HT-29 (cell line): ENCODE measurements at regions not wholly inside any gene's neighbourhood (a gene's known extent, or its start where the extent isn't known, plus 50 kb on each side); places are given as distances from the start of the nearest gene placed in this dataset.

Source experiments
- DNase-seq: peaks from one replicate; pipeline ENCODE4 v3.0.0-alpha.2; 2015; ENCODE audit warnings: low spot score

DNA sequence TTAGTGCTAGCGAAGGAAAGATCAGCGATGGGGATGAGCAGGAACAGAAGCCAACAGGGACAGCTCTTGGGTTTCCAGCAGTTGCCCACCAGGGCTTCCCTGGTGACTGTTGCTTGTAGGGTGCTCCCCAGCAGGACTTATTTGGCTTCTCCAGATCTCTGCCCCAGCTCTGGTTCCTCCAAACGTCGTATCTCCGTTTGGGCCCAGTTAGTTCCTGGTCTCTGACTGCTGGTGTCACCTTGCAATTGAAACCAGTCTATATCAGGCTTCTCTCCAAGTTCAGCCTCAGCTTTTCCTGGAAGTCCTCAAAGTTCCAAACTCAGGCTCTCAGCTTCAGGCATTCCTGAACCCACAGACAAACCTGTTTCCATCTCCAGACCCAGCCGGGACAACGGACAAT lies 70.8 kb upstream of the NXT1 start:
- DNase-seq = no peak

DNA sequence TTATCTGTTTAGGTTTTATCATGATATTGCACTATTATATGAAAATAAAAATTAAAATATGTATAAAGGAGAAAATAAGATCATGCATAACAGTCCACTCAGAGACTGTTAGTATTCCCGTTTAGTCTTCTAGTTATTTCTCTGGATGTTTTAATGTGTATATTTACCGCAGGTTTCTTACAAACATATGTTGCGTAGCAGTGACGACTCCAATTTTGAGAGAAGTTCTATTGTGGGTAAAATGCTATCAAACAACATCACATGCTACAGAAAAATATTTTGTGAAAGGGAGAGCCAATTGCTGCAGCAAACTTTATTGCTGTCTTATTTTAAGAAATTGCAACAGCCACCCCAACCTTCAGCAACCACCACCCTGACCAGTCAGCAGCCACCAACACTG lies 72.4 kb upstream of the NXT1 start:
- no peak for DNase-seq

DNA sequence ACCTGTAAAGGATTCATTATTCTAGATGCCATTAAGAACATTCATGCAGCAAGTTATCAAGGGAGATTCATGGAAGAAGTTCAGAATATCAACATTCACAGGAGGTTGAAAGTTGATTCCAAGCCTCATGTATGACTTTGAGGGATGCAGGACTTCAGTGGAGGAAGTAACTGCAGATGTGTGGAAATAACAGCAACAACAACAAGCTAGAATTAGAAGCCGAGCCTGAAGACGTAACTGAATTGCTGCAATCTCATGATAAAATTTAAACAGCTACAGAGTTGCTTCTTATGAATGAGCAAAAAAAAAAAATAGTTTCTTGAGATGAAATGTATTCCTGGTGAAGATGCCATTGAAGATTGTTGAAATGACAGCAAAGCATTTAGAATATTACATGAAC lies 73.3 kb upstream of the NXT1 start:
- DNase-seq = no peak

DNA sequence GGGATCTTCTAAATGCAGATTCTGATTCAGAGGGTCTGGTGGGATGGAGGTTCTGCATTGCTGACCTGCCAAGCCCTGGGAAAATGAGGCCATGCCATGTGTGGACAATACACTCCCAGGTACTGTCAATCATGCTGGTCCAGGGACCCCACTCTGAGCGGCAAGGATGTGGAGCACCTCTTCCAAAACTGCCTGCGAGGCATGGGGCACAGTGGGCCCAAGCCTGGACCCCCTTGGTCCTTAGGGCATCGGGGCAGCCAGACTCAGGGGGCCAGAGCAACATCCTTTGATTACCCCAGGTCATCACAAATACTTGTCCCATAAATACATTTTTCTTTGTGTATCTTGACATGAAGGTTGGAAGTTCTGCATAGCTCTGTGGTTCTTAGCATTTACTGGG lies 76.8 kb upstream of the NXT1 start:
- no peak for DNase-seq

DNA sequence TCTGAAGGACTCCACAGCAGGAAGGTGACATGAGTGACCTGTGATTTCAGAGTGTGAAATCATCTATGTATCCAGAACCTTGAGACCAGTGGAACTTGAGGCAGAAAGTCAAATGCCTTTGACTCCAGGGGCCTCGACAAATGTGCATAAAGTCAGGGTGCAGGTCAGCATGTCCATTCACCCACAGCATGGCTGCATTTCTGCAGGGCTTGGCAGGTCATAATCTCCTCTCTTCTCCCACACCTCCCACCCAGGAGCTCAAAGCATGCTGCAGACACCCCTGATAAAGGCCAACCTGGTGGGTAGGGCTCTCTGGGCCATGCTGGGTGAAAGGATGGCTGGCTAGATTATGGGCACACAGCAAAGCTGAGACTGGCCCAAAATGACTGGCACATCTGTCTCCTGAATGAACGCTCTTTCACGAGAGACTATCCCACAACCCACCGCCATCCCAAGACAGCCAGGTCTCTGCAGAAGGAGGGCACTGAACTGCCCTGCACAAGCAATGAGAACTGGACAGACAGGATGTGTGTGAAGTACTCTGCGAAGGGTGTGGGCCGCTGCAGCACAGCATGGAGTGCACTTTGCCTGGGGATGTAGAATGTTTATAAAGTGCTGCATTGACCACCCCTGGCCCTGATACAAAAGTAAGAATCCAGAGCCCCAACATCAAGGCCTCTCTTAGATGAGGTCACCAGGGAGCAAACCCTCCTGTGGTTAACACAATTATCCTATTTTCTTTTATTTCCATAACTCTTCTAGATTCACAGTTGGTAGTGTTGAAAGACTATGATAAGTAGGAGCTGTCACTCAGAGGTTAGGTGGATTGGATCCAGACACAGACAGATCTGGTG lies 78.2 kb upstream of the NXT1 start:
- DNase-seq = no peak

DNA sequence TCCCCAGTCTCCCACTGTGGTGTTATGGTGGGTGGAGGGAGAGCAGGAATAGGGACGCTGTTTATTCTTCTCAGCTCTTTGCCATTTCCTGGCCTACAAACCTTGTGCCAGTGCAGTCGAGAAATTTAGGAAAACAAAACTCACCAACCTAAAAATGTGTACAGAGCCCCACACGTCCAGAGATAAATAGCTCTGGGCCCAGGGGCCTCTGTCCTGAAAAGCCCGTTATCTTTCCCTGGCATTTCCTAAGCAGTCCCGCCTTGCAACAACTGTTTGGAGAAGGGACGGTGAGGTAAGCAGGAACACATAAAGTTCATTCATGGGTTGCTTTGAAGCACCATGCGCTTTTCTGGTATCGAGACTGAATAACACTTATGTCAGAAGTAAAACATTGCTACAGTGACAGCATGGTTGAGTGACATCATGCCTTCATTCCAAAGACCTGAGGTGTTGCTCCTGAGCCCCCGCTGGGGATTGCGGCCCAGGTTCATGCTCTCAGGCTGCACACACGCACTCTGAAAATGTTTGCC lies 80.1 kb upstream of the NXT1 start:
- no peak for DNase-seq

DNA sequence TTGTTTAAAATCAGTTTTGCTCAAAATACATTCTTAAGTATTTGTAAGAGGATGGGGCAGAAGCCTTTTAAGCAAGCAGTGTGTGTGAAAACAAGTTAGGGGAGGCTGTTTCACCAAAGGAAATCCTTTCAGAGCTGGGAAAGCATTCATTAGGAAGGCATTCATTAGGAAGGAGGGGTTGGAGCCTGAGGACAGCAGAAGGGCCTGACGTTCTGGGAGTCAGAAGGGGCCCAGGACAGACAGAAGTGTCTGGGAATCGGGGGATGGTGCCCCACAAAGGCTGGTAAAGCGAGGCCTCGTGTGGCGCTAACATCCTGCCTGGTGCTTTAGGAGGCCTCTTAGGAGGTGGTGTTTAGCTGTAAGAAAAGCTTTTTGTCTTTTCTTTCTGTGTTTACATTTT lies 80.6 kb upstream of the NXT1 start:
- DNase-seq = no peak

DNA sequence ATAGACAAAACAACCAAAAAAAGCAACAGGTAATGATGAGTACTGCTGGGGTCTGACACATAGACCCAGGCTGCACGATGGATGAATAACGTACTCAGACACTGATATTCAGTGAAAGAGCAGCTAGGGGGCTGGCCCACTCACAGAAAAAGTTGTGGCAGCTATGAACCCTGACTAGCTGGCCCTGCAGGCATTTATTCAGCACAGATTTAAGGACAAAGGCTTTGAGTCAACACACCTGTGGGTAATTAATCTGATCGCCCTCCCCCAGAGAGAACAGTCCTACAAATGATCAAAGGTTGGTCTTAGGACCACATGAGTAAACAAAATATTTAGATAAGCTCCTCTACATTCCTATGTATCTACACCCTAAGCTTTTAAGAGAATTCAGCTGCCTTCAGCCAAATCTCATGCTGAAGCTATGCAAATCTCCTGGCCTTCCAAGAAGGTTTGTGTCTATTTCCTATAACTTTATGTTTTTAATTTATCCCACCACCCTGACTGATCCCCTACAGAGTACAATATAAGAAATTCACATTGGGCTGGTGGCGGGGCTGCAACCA lies 81.7 kb upstream of the NXT1 start:
- peak; percentile 50 for DNase-seq

DNA sequence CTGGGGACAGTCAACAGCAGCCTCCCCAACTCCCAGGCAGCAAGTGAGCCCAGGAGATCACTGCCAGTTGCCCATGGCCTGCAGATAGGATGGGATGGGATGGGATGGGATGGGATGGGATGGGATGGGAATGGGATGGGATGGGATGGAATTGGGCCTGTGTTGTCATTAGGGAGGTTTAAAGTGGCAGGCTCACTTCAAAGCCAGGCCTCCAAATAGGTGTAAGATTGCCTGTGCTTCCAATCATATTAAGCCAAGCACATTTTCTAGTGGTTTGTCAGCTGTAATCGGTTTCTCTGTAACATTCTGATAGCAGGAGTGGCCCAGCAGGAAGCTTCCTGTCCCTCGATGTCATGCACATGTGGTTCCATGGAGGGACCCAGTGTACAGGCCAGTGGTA lies 82.7 kb upstream of the NXT1 start:
- no peak for DNase-seq

DNA sequence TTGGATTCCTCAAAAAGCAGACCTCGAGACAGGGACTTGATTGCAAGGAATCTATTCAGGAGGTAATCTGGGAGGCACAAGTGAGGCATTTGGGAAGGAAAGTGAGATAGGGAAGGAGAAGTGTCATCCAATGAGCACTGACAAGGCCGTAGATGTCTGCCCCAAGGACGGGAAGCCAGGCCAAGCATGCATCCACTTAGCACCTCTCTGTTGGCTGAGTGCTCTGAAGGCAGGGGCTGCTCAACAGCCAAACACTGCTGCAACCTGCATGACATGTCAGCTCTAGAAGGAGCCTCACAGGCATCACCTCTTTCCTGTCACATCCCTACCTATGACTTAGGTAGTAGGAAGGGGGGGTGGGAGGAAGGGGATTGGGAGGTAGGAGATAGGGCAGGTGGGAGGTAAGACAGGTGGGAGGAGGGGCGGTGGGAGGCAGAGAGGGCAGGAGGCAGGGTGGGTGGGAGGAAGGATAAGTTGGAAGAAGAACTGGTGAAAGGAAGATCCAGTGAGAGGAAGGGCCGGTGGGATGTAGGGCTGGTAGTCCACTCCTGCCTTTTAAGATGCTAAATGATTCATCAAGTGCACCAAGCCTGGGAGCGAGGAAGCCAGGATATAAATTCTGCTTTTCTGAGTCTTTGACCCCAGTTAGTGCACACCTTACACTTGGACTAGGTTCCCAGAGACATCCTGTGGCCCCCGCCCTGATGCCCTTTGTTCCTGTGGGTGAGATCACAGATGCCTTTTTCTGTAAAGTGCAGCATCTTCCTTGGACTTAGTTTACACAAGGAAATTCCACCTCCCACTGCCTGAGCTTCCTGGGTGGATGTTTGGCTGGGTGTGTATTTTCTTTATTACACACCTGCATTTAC lies 83.8 kb upstream of the NXT1 start:
- no peak for DNase-seq

DNA sequence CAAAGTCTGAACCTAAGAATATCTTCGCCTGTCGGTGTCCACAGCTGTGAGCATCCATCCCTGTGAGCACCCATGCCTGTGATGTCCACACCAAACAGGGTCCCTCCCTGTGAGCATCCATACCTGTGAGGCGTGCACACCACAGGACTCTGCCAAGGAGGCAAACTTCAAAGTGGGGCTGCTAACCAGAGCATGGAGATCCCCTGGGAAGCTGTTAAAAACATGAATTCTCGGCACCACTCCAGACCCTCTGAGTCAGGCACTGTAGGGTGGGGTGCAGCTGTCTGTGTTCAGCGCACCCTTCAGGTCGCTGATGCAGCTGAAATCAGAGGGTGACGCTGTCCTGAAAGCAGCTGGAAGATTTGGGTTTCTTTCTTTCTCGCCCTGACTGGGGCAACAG lies 85.4 kb upstream of the NXT1 start:
- DNase-seq = no peak

DNA sequence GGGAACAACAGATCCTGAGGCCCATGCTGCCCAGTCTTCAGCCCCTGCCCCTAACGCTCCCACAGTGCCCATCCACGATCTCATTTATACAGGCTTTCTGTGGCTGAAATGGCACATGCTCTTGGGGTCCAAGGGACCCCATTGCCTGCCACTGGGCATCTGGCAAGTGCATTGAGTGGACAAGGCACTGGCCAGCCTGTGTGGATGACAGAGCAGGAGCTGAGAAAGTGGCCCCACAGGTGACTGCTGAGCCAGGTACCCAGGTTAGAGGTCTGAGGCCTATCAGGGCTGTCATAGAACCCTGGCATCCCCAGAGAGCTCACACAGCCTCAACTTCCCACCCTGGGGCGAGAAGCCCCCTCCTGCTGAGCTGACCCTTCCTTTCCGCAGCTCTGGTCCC lies 86.0 kb upstream of the NXT1 start:
- DNase-seq = no peak

DNA sequence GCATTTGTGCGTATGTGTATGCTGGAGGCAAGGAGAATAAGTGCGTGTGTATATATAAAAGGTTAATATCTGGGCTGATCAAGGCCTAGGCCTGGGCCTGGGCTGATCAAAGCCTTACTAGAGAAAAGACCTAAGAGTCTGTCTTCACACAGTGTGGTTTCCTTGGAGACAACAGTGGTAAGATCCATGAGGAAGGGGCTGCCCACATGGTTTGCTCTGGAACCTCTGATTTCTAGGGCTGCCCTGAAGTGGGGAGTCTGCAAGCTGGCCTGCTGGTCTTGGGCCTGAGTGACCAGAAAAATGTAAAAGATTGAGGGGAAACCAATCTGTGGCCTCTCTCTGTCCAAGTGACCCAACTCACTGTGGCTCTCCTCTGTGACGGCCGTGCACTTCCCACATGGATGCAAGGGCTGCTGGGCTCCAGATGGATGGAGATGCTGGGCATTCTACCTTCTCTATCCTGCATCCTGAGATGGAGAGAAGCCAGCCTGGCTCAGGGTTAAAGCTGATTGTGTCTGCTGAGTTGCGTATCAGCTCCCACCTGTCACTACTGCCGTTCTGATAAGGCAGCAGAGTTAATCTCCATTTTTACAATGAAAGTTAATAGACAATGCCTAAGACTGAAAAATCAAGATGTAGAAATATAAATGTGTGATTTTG lies 90.3 kb upstream of the NXT1 start:
- DNase-seq = no peak

DNA sequence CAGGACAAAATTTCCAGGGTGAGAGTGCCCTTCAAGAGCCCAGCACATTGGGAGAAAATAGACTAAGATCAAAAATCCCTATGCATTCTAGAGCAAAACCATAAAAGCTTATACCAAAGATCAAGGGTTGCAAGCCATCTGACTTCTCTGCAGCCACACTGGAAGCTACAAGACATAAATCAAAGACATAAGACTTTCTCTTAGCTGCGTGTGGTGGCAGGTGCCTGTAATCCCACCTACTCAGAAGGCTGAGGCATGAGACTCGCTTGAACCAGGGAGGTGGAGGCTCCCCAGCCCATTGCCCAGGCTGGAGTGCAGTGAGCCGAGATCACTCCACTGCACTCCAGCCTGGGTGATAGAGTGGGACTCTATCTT lies 91.9 kb upstream of the NXT1 start:
- DNase-seq = no peak

DNA sequence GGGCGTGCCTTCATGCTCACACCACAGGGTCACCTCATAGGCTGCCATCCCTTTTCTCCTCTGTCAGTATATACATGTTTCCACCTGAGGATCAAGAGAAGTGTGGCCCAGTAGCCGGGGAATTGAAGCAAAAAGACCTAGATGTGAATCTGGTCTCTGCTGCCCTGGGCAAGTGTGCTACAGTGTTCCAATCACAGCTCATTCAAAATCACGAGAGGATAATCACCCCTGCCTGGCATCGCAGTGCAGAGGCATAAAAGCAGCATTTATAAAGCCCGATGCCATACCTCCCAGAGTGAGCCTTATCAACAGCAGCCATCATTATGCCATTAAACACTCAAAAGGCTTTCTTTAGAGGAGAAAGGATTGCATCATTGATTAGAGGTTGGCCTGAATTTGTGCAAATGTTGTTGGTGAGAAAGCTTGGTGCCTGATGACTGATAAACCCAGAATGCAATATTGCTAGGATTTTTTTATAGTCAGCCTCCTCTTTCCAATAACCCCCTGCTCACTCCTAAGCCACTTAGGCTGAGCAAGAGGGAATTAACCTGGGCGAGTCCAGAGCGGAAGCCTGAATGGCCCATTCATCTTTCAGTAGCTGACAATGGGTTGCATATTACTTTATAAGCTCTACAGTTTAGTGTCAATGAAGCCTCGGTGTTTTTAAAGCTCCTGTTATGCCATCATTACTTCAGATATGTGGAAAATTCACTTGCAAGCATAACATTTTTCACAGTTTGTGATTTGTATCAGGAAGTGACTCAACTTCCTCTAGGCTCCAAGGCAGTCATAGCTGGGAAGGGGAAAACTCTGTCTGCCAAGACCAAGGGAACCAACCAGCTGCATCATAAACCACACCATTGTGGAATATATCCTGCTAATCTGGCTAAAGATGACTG lies 92.5 kb upstream of the NXT1 start:
- DNase-seq = no peak

DNA sequence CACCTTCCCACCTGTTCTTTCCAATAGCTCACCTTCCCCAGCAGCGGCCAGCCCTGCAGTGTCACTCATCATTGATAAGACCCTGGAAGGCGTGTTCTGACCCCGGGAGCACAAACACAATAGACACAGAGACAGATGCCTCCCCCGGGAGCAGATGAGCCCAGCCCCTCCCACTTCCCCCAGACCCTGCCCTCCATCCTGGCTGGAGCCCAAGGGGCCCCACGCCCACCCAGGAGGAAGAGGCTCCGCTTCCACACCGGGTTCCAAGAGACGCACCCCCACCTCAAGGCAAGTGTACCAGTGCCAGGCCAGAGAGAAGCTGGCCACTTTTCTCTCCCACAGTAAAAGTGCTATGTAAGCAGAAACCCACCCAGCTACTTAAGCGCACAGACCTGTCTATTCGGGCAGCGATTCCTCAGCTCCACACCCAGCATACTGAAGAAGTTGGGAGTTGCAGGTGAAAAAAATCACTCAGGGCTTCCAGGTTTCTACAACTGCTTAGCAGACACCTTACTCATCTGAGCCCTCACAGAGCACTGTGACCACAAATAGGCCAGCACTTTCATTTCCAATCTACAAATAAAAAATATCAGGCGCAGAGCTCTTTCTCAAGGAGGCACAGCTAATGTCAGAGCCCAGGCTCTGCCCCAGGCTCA lies 93.4 kb upstream of the NXT1 start:
- DNase-seq = no peak

DNA sequence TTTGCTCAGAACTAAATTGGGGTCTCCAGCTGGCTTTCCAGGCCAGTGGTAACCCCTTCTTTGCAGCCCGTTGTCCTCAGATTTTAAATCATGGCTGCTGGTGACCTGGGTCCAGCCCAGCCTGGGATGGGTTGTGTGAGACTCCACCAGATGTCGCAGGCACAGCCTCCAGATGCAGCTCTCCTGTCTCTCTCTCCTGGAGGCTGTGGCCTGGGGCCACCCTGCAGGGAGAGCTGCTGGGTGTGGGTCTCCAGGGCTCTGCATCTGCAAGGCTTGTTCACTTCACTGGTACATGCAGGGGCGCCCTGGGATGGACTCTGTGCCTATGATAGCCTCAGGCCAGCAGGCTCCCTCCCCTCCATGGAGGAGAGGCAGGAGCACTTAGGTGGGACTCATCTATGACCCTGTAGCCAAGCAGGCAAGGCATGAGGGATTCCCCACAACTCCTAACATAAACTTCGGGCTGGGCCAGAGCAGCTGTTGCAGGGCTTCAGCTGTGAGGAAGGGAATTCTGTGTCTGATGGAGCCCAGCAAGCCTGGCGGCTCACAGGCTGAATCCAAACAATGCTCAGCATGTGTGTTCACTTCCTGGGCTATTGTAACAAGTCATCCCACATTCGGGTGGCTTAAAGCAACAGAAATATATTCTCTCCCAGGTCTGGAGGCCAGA lies 94.7 kb upstream of the NXT1 start:
- DNase-seq = no peak

DNA sequence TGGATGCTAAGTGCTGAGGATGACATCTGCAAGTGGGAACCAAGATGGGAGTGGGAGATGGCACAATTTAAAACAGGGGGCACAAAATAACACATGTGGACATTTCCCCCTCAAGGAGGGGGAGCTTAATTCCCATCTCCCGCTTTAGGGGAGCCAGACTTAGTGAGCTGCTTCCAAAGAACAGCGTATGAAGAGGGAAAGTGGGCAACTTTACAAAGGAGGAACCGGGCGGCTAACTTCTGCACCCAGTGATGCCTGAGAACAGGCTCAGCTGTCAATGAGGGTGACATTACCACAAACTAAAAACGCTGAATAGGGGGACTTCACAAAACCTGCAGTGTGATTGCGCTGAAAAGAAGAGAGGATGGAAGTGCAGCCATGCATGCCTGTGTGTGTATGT lies 95.5 kb upstream of the NXT1 start:
- DNase-seq = no peak

DNA sequence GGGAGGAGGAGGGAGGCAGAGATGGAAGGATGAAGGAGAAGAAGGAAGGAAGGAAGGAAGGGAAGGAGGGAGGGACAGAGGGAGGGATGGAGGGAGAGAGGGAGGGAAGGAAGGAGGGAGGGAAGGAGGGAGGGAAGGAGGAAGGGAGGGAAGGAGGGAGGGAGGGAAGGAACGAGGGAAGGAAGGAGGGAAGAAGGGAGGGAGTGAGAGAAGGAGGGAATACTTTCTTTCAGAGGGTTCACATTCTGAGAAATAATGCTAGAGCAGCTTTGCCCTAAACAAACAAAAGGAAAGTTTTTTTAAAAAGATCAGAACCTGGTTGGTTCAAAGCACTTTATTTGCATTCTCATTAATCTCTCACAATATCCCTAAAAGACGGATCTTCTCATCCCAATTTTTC lies 96.1 kb upstream of the NXT1 start:
- DNase-seq = no peak

DNA sequence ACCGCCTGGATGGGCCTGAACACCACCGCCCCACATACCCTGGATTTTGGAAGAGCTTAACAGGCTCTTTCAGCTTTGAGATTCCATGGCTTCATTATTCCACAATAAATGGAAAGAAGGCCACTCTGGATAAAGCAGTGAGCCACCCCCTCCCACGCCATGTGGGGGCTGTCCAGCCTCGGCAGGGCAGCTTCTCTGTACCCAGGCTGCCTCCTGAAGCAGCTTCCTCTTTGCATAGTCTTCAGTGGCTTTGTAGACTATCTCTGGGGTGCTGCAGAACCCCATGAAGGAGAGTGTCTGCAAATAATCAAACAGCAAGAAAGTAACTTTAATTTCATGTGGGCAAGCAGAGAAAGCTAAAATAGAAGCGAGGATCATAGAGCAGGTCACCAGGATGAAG lies 96.6 kb upstream of the NXT1 start:
- DNase-seq = no peak
